HepG2 (cell line): ENCODE measurements at regions not wholly inside any gene's neighbourhood (a gene's known extent, or its start where the extent isn't known, plus 50 kb on each side); places are given as distances from the start of the nearest gene placed in this dataset.

Source experiments
- GATAD1 ChIP-seq: IDR thresholded peaks from 2 replicates; pipeline ENCODE4 v1.6.1; 2016; ENCODE audit warnings: missing genetic modification reagents, missing compliant biosample characterization
- KLF9 ChIP-seq: IDR thresholded peaks from 2 replicates; pipeline ENCODE4 v1.6.1; 2016; ENCODE audit warnings: low read depth
- MXD3 ChIP-seq: IDR thresholded peaks from 2 replicates; pipeline ENCODE4 v1.6.1; 2016; ENCODE audit warnings: mild to moderate bottlenecking, missing biosample characterization, missing genetic modification reagents
- ZBTB8A ChIP-seq: sonication (generic); formaldehyde crosslinking; IDR thresholded peaks from 2 replicates; pipeline ENCODE4 v1.4.0; 2020; ENCODE audit warnings: mild to moderate bottlenecking, low read depth, missing genetic modification reagents, borderline replicate concordance
- ZNF484 ChIP-seq: sonication (generic); formaldehyde crosslinking; IDR thresholded peaks from 2 replicates; pipeline ENCODE4 v1.5.1; 2020; ENCODE audit warnings: mild to moderate bottlenecking, low read depth, missing genetic modification reagents, borderline replicate concordance
- TF ChIP-seq, protein P1 (sequence below), 2 experiments: fragments of 450-650 bp in 1 of 2; sonication (generic) in 1 of 2; formaldehyde crosslinking in 1 of 2; IDR thresholded peaks; 2 replicates each; pipeline versions ENCODE4 v1.6.1 to v1.8.0; 2016 to 2022; ENCODE audit warnings: antibody characterized with exemption in 1 of 2, mild to moderate bottlenecking in 1 of 2, missing genetic modification reagents in 1 of 2
- TF ChIP-seq, protein P2 (sequence below), 2 experiments: IDR thresholded peaks; 2 replicates each; pipeline ENCODE4 v1.6.1; 2011 to 2012; ENCODE audit warnings: low read length in 2 of 2, borderline replicate concordance in 1 of 2, low read depth in 1 of 2, mild to moderate bottlenecking in 1 of 2, moderate library complexity in 1 of 2
- TF ChIP-seq, protein P3 (sequence below): sonication (generic); formaldehyde crosslinking; conservative IDR thresholded peaks from 2 replicates; pipeline ENCODE4 v1.8.0; 2022; ENCODE audit warnings: low read depth, missing genetic modification reagents

DNA sequence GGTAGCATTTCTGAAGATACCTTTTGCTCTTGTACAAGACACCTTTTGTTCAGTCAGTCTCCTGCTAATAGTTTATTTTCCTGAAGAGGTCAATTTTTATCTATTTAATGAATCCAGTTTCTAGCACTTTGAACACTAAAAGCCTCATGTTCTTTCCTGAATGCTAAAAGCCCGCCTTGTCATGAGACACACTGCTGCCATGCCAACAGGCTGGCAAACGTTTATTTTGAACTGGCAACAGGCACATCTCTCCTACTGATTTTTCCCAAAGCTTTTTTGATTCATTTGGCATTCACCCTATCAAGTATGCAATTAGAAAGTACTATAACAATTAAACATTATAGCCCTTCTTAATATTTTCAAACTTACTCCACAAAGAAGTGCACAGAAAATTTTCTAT lies 421.2 kb upstream of the EYS start (continued):
- TF ChIP-seq, protein P1, sequence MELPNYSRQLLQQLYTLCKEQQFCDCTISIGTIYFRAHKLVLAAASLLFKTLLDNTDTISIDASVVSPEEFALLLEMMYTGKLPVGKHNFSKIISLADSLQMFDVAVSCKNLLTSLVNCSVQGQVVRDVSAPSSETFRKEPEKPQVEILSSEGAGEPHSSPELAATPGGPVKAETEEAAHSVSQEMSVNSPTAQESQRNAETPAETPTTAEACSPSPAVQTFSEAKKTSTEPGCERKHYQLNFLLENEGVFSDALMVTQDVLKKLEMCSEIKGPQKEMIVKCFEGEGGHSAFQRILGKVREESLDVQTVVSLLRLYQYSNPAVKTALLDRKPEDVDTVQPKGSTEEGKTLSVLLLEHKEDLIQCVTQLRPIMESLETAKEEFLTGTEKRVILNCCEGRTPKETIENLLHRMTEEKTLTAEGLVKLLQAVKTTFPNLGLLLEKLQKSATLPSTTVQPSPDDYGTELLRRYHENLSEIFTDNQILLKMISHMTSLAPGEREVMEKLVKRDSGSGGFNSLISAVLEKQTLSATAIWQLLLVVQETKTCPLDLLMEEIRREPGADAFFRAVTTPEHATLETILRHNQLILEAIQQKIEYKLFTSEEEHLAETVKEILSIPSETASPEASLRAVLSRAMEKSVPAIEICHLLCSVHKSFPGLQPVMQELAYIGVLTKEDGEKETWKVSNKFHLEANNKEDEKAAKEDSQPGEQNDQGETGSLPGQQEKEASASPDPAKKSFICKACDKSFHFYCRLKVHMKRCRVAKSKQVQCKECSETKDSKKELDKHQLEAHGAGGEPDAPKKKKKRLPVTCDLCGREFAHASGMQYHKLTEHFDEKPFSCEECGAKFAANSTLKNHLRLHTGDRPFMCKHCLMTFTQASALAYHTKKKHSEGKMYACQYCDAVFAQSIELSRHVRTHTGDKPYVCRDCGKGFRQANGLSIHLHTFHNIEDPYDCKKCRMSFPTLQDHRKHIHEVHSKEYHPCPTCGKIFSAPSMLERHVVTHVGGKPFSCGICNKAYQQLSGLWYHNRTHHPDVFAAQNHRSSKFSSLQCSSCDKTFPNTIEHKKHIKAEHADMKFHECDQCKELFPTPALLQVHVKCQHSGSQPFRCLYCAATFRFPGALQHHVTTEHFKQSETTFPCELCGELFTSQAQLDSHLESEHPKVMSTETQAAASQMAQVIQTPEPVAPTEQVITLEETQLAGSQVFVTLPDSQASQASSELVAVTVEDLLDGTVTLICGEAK (IDR thresholded peaks at IDR 0.05): no peak
- TF ChIP-seq, protein P1 (CRISPR knock-in tag; IDR thresholded peaks at IDR 0.05): no peak
- no peak for TF ChIP-seq ZBTB8A (CRISPR knock-in tag)
- TF ChIP-seq, protein P2, sequence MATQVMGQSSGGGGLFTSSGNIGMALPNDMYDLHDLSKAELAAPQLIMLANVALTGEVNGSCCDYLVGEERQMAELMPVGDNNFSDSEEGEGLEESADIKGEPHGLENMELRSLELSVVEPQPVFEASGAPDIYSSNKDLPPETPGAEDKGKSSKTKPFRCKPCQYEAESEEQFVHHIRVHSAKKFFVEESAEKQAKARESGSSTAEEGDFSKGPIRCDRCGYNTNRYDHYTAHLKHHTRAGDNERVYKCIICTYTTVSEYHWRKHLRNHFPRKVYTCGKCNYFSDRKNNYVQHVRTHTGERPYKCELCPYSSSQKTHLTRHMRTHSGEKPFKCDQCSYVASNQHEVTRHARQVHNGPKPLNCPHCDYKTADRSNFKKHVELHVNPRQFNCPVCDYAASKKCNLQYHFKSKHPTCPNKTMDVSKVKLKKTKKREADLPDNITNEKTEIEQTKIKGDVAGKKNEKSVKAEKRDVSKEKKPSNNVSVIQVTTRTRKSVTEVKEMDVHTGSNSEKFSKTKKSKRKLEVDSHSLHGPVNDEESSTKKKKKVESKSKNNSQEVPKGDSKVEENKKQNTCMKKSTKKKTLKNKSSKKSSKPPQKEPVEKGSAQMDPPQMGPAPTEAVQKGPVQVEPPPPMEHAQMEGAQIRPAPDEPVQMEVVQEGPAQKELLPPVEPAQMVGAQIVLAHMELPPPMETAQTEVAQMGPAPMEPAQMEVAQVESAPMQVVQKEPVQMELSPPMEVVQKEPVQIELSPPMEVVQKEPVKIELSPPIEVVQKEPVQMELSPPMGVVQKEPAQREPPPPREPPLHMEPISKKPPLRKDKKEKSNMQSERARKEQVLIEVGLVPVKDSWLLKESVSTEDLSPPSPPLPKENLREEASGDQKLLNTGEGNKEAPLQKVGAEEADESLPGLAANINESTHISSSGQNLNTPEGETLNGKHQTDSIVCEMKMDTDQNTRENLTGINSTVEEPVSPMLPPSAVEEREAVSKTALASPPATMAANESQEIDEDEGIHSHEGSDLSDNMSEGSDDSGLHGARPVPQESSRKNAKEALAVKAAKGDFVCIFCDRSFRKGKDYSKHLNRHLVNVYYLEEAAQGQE (IDR thresholded peaks at IDR 0.05; ENCODE audit: borderline replicate concordance in 1 of 2, low read depth in 1 of 2, low read length in 2 of 2): no peak
- no peak for TF ChIP-seq ZNF484 (CRISPR knock-in tag)
- no peak for TF ChIP-seq MXD3 (CRISPR knock-in tag)
- no peak for TF ChIP-seq GATAD1 (CRISPR knock-in tag)
- TF ChIP-seq KLF9 (CRISPR knock-in tag): no peak
- TF ChIP-seq, protein P3, sequence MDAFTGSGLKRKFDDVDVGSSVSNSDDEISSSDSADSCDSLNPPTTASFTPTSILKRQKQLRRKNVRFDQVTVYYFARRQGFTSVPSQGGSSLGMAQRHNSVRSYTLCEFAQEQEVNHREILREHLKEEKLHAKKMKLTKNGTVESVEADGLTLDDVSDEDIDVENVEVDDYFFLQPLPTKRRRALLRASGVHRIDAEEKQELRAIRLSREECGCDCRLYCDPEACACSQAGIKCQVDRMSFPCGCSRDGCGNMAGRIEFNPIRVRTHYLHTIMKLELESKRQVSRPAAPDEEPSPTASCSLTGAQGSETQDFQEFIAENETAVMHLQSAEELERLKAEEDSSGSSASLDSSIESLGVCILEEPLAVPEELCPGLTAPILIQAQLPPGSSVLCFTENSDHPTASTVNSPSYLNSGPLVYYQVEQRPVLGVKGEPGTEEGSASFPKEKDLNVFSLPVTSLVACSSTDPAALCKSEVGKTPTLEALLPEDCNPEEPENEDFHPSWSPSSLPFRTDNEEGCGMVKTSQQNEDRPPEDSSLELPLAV: no peak
- TF ChIP-seq, all 625 proteins: peak for 0
